GM23248 (cell line): ENCODE measurements at regions not wholly inside any gene's neighbourhood (a gene's known extent, or its start where the extent isn't known, plus 50 kb on each side); places are given as distances from the start of the nearest gene placed in this dataset.

Experiments
- EZH2 ChIP-seq: fragments of 200-600 bp; sonication (generic); IDR thresholded peaks from 2 replicates; pipeline ENCODE4 v1.6.1; 2018; ENCODE audit warnings: antibody characterized with exemption, mild to moderate bottlenecking; ENCODE audit not compliant: insufficient read depth, poor library complexity, severe bottlenecking
- EZH2phosphoT487 ChIP-seq: fragments of 200-600 bp; sonication (generic); IDR thresholded peaks from 2 replicates; pipeline ENCODE4 v1.6.1; 2018; ENCODE audit warnings: antibody characterized with exemption, moderate library complexity, mild to moderate bottlenecking, low read depth; ENCODE audit not compliant: insufficient read depth

DNA sequence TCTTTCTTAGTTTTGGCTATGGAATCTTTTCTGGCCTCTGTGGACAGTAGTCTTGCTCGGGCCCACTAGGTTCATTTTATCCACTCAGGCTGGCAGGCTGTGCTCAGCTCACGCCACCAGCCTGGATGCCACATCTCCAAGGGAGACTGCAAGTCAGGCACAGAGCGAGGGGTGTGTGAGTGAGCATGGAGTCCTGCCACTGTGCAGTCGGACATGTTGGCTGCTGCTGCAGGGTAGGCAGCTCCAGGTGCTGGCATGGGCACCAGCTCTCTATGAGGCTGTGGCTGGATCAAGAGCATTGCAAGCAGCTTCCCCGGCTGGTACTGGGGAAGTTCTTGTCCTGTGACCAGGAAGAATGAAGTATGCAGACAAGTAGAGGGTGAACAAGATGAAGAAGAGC is 158.9 kb downstream of the PCTP start:
- TF ChIP-seq EZH2, result no peak
- no peak for TF ChIP-seq EZH2phosphoT487
